Smooth muscle cell (in vitro differentiated cells): ENCODE measurements at regions not wholly inside any gene's neighbourhood (a gene's known extent, or its start where the extent isn't known, plus 50 kb on each side); places are given as distances from the start of the nearest gene placed in this dataset.

ENCODE experiments used
- DNase-seq: peaks from one replicate; lab custom pipeline; 2025; ENCODE audit not compliant: unreplicated experiment; lab: John Stamatoyannopoulos, UW
- H2AFZ ChIP-seq: fragments of 200-600 bp; sonication (generic); 2 replicates; pipeline ENCODE4 v1.6.0; 2016; ENCODE audit warnings: antibody characterized with exemption, low read depth, mild to moderate bottlenecking
- H3F3A ChIP-seq: fragments of 200-600 bp; sonication (generic); 2 replicates; pipeline ENCODE4 v1.6.0; 2017; ENCODE audit warnings: antibody characterized with exemption, low read depth
- H3K27ac ChIP-seq: fragments of 200-600 bp; sonication (generic); 2 replicates; pipeline ENCODE4 v1.5.1; 2016; ENCODE audit warnings: low read depth, mild to moderate bottlenecking
- H3K27me3 ChIP-seq: fragments of 200-600 bp; sonication (generic); 2 replicates; pipeline ENCODE4 v1.6.1; 2016; ENCODE audit warnings: low read depth, mild to moderate bottlenecking
- H3K36me3 ChIP-seq: fragments of 200-600 bp; sonication (generic); 2 replicates; pipeline ENCODE4 v1.5.1; 2016; ENCODE audit warnings: low read depth
- H3K4me1 ChIP-seq: fragments of 200-600 bp; sonication (generic); 2 replicates; pipeline ENCODE4 v1.5.1; 2016; ENCODE audit warnings: low read depth
- H3K4me2 ChIP-seq: fragments of 200-600 bp; sonication (generic); 2 replicates; pipeline ENCODE4 v1.6.0; 2016; ENCODE audit warnings: mild to moderate bottlenecking
- H3K4me3 ChIP-seq: fragments of 200-600 bp; sonication (generic); 2 replicates; pipeline ENCODE4 v1.5.1; 2016; ENCODE audit warnings: mild to moderate bottlenecking
- H3K79me2 ChIP-seq: fragments of 200-600 bp; sonication (generic); 2 replicates; pipeline ENCODE4 v1.6.0; 2016; ENCODE audit warnings: low read depth, mild to moderate bottlenecking
- H3K9ac ChIP-seq: fragments of 200-600 bp; sonication (generic); 2 replicates; pipeline ENCODE4 v1.6.0; 2016; ENCODE audit warnings: low read depth
- H3K9me3 ChIP-seq: fragments of 200-600 bp; sonication (generic); replicated peaks from 2 replicates; pipeline ENCODE4 v1.5.1; 2016; ENCODE audit warnings: low read depth
- H4K20me1 ChIP-seq: fragments of 200-600 bp; sonication (generic); 2 replicates; pipeline ENCODE4 v1.6.0; 2016; ENCODE audit warnings: low read depth
- WGBS: methylation state at CpG from one replicate; pipeline ENCODE4 v1.1.7; 2016; ENCODE audit warnings: low lambda C conversion rate; 5-methylcytosine and 5-hydroxymethylcytosine counted together
- TF ChIP-seq, protein P1 (sequence below): fragments of 200-600 bp; sonication (generic); IDR thresholded peaks from 2 replicates; pipeline ENCODE4 v1.5.1; 2017; ENCODE audit warnings: borderline replicate concordance, mild to moderate bottlenecking, antibody characterized with exemption; ENCODE audit not compliant: insufficient read depth, poor library complexity, severe bottlenecking

DNA sequence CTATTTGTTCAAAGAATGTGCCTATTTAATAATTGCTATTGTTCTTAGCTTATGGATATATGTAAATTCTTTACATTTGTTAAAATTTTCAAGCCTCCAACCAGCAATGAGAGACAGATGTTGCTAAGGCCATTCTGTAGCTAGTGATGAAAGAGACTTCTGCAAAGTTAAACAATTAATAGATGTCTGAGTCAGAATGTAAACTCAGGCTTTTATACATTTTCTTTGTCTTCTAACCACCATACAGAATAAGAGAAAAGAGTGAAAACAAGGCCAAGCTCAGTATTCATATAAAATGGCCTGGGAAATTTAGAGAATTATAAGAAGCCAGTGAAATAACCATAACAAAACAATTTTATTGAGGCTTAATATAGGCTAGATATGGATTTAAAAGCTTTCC is 1102.3 kb upstream of the SEL1L start:
- H3K36me3 ChIP-seq = no peaks in the 10 kb centered on the region
- H2AFZ ChIP-seq = no peak overlapping the region
- no peak overlapping the region for H3K9ac ChIP-seq
- no peaks in the 10 kb centered on the region for H3K27me3 ChIP-seq
- no peaks in the 10 kb centered on the region for H4K20me1 ChIP-seq
- no peaks in the 10 kb centered on the region for H3K4me1 ChIP-seq
- H3K9me3 ChIP-seq = no peaks in the 10 kb centered on the region
- TF ChIP-seq, protein P1, sequence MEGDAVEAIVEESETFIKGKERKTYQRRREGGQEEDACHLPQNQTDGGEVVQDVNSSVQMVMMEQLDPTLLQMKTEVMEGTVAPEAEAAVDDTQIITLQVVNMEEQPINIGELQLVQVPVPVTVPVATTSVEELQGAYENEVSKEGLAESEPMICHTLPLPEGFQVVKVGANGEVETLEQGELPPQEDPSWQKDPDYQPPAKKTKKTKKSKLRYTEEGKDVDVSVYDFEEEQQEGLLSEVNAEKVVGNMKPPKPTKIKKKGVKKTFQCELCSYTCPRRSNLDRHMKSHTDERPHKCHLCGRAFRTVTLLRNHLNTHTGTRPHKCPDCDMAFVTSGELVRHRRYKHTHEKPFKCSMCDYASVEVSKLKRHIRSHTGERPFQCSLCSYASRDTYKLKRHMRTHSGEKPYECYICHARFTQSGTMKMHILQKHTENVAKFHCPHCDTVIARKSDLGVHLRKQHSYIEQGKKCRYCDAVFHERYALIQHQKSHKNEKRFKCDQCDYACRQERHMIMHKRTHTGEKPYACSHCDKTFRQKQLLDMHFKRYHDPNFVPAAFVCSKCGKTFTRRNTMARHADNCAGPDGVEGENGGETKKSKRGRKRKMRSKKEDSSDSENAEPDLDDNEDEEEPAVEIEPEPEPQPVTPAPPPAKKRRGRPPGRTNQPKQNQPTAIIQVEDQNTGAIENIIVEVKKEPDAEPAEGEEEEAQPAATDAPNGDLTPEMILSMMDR = no peak
- DNase-seq = no peak
- no peak overlapping the region for H3K27ac ChIP-seq
- no peaks in the 10 kb centered on the region for H3F3A ChIP-seq
- no peak overlapping the region for H3K4me3 ChIP-seq
- no peaks in the 10 kb centered on the region for H3K79me2 ChIP-seq
- H3K4me2 ChIP-seq = no peak overlapping the region

DNA sequence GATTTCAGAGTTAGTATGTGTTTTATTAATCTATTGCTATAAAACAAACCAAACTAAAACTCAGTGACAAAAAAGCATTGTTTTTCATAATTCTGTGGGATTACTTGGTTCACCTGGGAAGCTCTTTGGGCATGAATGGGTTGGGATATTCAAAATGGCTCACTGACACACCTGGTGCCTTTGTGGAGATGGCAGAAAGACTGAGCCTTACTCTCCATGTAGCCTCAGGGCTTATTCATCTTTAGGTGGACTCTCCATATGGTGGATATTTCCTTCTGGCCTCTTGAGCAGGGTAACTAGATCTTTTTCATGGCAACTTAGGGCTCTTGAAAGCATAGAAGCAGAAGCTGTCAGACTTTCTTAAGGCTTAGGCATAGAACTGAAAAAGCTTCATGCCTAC is 1102.8 kb upstream of the SEL1L start:
- Histone ChIP-seq H3K27me3 (no peaks in the 10 kb centered on the region), H3K27ac (no peak overlapping the region), H2AFZ (no peak overlapping the region), H3K79me2 (no peaks in the 10 kb centered on the region), H3F3A (no peaks in the 10 kb centered on the region), H3K36me3 (no peaks in the 10 kb centered on the region), H4K20me1 (no peaks in the 10 kb centered on the region), H3K9ac (no peak overlapping the region), H3K4me2 (no peak overlapping the region), H3K4me3 (no peak overlapping the region), H3K9me3 (no peaks in the 10 kb centered on the region), H3K4me1 (no peaks in the 10 kb centered on the region)
- TF ChIP-seq, protein P1 = no peak
- no peak for DNase-seq

- H3K27me3 ChIP-seq = no peaks in the 10 kb centered on the region
- no peak overlapping the region for H3K27ac ChIP-seq
- TF ChIP-seq, protein P1 = no peak
- H3K9me3 ChIP-seq = no peaks in the 10 kb centered on the region
- H2AFZ ChIP-seq = no peak overlapping the region
- H3F3A ChIP-seq = no peaks in the 10 kb centered on the region
- H3K4me2 ChIP-seq = no peak overlapping the region
- no peak overlapping the region for H3K4me3 ChIP-seq
- WGBS = 91% methylated on average over 1 of the region's 1 CpG
- H3K79me2 ChIP-seq = no peaks in the 10 kb centered on the region
- H3K4me1 ChIP-seq = peaks cover 5% of the 10 kb centered on the region
- no peak for DNase-seq
- H3K36me3 ChIP-seq = no peaks in the 10 kb centered on the region
- H3K9ac ChIP-seq = no peak overlapping the region
- no peaks in the 10 kb centered on the region for H4K20me1 ChIP-seq
These were observed 1107.4 kb upstream of the SEL1L start for GRCh38 chr14:82641050-82641540.

- TF ChIP-seq, protein P1 = no peak
- Histone ChIP-seq H2AFZ (peak overlapping the region; percentile 99), H3K4me3 (peak overlapping the region; percentile 77), H3F3A (no peaks in the 10 kb centered on the region), H3K27me3 (no peaks in the 10 kb centered on the region), H3K36me3 (no peaks in the 10 kb centered on the region), H3K4me2 (peak overlapping the region; percentile 93), H3K79me2 (no peaks in the 10 kb centered on the region), H3K9ac (no peak overlapping the region), H3K27ac (no peak overlapping the region), H3K9me3 (no peaks in the 10 kb centered on the region), H3K4me1 (peaks cover 5% of the 10 kb centered on the region), H4K20me1 (no peaks in the 10 kb centered on the region)
- WGBS = 14% methylated on average over 15 of the region's 15 CpGs
- no peak for DNase-seq
These were observed 1108.8 kb upstream of the SEL1L start for GRCh38 chr14:82642425-82642824.
